ENCODE measurements at regions not wholly inside any gene's neighbourhood (a gene's known extent, or its start where the extent isn't known, plus 50 kb on each side); places are given as distances from the start of the nearest gene placed in this dataset.

- ATAC-seq (ENCODE audit: low read depth) (no peak), DNase-seq (no peak)
- TF ChIP-seq CTCF (IDR thresholded peaks at IDR 0.05) = no peak
- Mint-ChIP-seq H3K4me1 (peaks cover 9% of the 10 kb centered on the region), H3K4me3 (no peak overlapping the region), H3K27ac (no peak overlapping the region), H3K9me3 (no peaks in the 10 kb centered on the region), H3K27me3 (no peaks in the 10 kb centered on the region), H3K36me3 (ENCODE audit: low read depth) (no peaks in the 10 kb centered on the region)
- ChIA-PET POLR2A (no interaction called here), CTCF (no interaction called here)
- intact Hi-C loops (cut with micrococcal nuclease) = no loop called here
These were observed 856.8 kb upstream of the ACVR2A start for GRCh38 chr2:146987996-146988395.

- no peak overlapping the region for H3K4me3 Mint-ChIP-seq
- DNase-seq = no peak
- POLR2A ChIA-PET = no interaction called here
- CTCF ChIA-PET = no interaction called here
- no peak overlapping the region for H3K27ac Mint-ChIP-seq
- no peak for ATAC-seq (ENCODE audit: low read depth)
- H3K27me3 Mint-ChIP-seq = no peaks in the 10 kb centered on the region
- H3K9me3 Mint-ChIP-seq = no peaks in the 10 kb centered on the region
- intact Hi-C loops (cut with micrococcal nuclease) = no loop called here
- no peaks in the 10 kb centered on the region for H3K36me3 Mint-ChIP-seq (ENCODE audit: low read depth)
- no peak for TF ChIP-seq CTCF (IDR thresholded peaks at IDR 0.05)
- H3K4me1 Mint-ChIP-seq = peaks cover 9% of the 10 kb centered on the region
These were observed 858.7 kb upstream of the ACVR2A start for GRCh38 chr2:146986161-146986560.

GRCh38 chr2:146985753-146986152 is 859.1 kb upstream of the ACVR2A start:
- intact Hi-C loops (cut with micrococcal nuclease) = no loop called here
- no peak for TF ChIP-seq CTCF (IDR thresholded peaks at IDR 0.05)
- ATAC-seq (ENCODE audit: low read depth) (no peak), DNase-seq (no peak)
- Mint-ChIP-seq H3K9me3 (no peaks in the 10 kb centered on the region), H3K4me1 (peaks cover 9% of the 10 kb centered on the region), H3K4me3 (no peak overlapping the region), H3K27me3 (no peaks in the 10 kb centered on the region), H3K36me3 (ENCODE audit: low read depth) (no peaks in the 10 kb centered on the region), H3K27ac (no peak overlapping the region)
- ChIA-PET POLR2A (no interaction called here), CTCF (no interaction called here)

- ChIA-PET POLR2A (no interaction called here), CTCF (no interaction called here)
These were observed 860.8 kb upstream of the ACVR2A start for GRCh38 chr2:146984014-146984413.

GRCh38 chr2:146982393-146982846 is 862.4 kb upstream of the ACVR2A start:
- DNase-seq = no peak
- H3K4me1 Mint-ChIP-seq = peaks cover 9% of the 10 kb centered on the region
- no peak overlapping the region for H3K27ac Mint-ChIP-seq
- intact Hi-C loops (cut with micrococcal nuclease) = no loop called here
- ChIA-PET POLR2A (no interaction called here), CTCF (no interaction called here)
- no peak overlapping the region for H3K4me3 Mint-ChIP-seq
- no peaks in the 10 kb centered on the region for H3K36me3 Mint-ChIP-seq (ENCODE audit: low read depth)
- TF ChIP-seq CTCF (IDR thresholded peaks at IDR 0.05) = no peak
- H3K9me3 Mint-ChIP-seq = no peaks in the 10 kb centered on the region
- no peak for ATAC-seq (ENCODE audit: low read depth)
- no peaks in the 10 kb centered on the region for H3K27me3 Mint-ChIP-seq

More at GRCh38 chr2:146984014-146984413, 860.8 kb upstream of the ACVR2A start:
- H3K4me1 Mint-ChIP-seq = peaks cover 9% of the 10 kb centered on the region
- no peaks in the 10 kb centered on the region for H3K9me3 Mint-ChIP-seq
- DNase-seq = no peak
- intact Hi-C loops (cut with micrococcal nuclease) = no loop called here
- no peak for TF ChIP-seq CTCF (IDR thresholded peaks at IDR 0.05)
- no peak for ATAC-seq (ENCODE audit: low read depth)
- no peaks in the 10 kb centered on the region for H3K36me3 Mint-ChIP-seq (ENCODE audit: low read depth)
- H3K4me3 Mint-ChIP-seq = no peak overlapping the region
- H3K27ac Mint-ChIP-seq = no peak overlapping the region
- no peaks in the 10 kb centered on the region for H3K27me3 Mint-ChIP-seq
